NT2/D1 (cell line): ENCODE measurements at regions not wholly inside any gene's neighbourhood (a gene's known extent, or its start where the extent isn't known, plus 50 kb on each side); places are given as distances from the start of the nearest gene placed in this dataset.

Experiments used
- SUZ12 ChIP-seq: IDR thresholded peaks from 2 replicates; pipeline ENCODE4 v1.6.1; 2011; ENCODE audit not compliant: insufficient read length, insufficient read depth; ENCODE audit errors: extremely low read depth
- YY1 ChIP-seq: IDR thresholded peaks from 2 replicates; pipeline ENCODE4 v1.6.1; 2011; ENCODE audit not compliant: insufficient read length, insufficient read depth
- ZNF274 ChIP-seq: IDR thresholded peaks from 2 replicates; pipeline ENCODE4 v1.6.1; 2011; ENCODE audit warnings: mild to moderate bottlenecking, low read depth, low read length

GRCh38 chr22:49716441-49716840 is 111.2 kb downstream of the BRD1 start:
- no peak for TF ChIP-seq ZNF274
- no peak for TF ChIP-seq SUZ12
- TF ChIP-seq YY1, result no peak
